ENCODE measurements at regions not wholly inside any gene's neighbourhood (a gene's known extent, or its start where the extent isn't known, plus 50 kb on each side); places are given as distances from the start of the nearest gene placed in this dataset.

DNA sequence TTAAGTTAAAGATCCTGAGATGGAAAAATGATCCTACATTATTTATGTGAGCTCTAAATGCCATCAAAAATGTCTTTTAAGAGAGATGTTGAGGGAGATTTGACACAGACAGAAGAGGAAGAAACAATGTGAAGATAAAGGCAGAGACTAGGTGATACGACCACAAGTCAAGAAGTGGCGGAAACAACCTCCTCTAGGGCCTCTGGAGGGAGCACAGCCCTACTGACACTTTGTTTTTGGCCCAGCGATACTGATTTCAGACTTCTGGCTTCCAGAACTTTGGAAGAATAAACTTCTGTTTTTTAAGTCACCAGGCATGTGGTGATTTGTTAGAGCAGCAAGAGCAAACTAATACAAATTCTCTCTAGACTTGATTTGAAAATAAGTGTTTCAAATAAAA is 1216.1 kb downstream of the FSTL5 start:
- no peak for TF ChIP-seq POLR2A (IDR thresholded peaks at IDR 0.05)
- no peak for TF ChIP-seq POLR2AphosphoS5 (IDR thresholded peaks at IDR 0.05)
- TF ChIP-seq, protein P1, sequence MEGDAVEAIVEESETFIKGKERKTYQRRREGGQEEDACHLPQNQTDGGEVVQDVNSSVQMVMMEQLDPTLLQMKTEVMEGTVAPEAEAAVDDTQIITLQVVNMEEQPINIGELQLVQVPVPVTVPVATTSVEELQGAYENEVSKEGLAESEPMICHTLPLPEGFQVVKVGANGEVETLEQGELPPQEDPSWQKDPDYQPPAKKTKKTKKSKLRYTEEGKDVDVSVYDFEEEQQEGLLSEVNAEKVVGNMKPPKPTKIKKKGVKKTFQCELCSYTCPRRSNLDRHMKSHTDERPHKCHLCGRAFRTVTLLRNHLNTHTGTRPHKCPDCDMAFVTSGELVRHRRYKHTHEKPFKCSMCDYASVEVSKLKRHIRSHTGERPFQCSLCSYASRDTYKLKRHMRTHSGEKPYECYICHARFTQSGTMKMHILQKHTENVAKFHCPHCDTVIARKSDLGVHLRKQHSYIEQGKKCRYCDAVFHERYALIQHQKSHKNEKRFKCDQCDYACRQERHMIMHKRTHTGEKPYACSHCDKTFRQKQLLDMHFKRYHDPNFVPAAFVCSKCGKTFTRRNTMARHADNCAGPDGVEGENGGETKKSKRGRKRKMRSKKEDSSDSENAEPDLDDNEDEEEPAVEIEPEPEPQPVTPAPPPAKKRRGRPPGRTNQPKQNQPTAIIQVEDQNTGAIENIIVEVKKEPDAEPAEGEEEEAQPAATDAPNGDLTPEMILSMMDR (IDR thresholded peaks at IDR 0.05), result no peak

All from upper lobe of left lung (tissue), 4 donors.